ENCODE measurements at regions not wholly inside any gene's neighbourhood (a gene's known extent, or its start where the extent isn't known, plus 50 kb on each side); places are given as distances from the start of the nearest gene placed in this dataset.
A peak's percentile ranks its signal among the peaks of the same experiment; 100 is the strongest.
"Not testable (repeated sequence)": the region's sequence is repeated elsewhere in the genome, so short reads cannot be mapped to it uniquely, and the experiment has no call there.

- peak; percentile 44 for DNase-seq
Observed at GRCh38 chr6:15953152-15953880, 175.6 kb upstream of the MYLIP start.

- DNase-seq, result no peak
Observed at GRCh38 chr6:15952231-15953151, 176.4 kb upstream of the MYLIP start.

- DNase-seq, result no peak
Observed at GRCh38 chr6:15950962-15951569, 177.8 kb upstream of the MYLIP start.

- peak; percentile 73 for DNase-seq
Observed at GRCh38 chr6:15949982-15950381, 178.9 kb upstream of the MYLIP start.

- peak; percentile 99 for DNase-seq
Observed at GRCh38 chr6:15948930-15949900, 179.7 kb upstream of the MYLIP start.

GRCh38 chr6:15947923-15948322, 181.0 kb upstream of the MYLIP start:
- no peak for DNase-seq

- no peak for DNase-seq
Observed at GRCh38 chr6:15947436-15947835, 181.4 kb upstream of the MYLIP start.

GRCh38 chr6:15946701-15947385, 182.0 kb upstream of the MYLIP start:
- no peak for DNase-seq

- peak; percentile 68 for DNase-seq
Observed at GRCh38 chr6:15945593-15946159, 183.2 kb upstream of the MYLIP start.

- no peak for DNase-seq
Observed at GRCh38 chr6:15943423-15943822, 185.5 kb upstream of the MYLIP start.

- no peak for DNase-seq
Observed at GRCh38 chr6:15941168-15941567, 187.7 kb upstream of the MYLIP start.

GRCh38 chr6:15938107-15938506, 190.8 kb upstream of the MYLIP start:
- no peak for DNase-seq

- no peak for DNase-seq
Observed at GRCh38 chr6:15937602-15938001, 191.3 kb upstream of the MYLIP start.

- DNase-seq, result peak; percentile 12
Observed at GRCh38 chr6:15936503-15936902, 192.4 kb upstream of the MYLIP start.

GRCh38 chr6:15935661-15936060, 193.2 kb upstream of the MYLIP start:
- DNase-seq, result no peak

- DNase-seq, result not testable (repeated sequence)
Observed at GRCh38 chr6:15931697-15932096, 197.2 kb upstream of the MYLIP start.

- DNase-seq, result no peak
Observed at GRCh38 chr6:15930207-15930606, 198.7 kb upstream of the MYLIP start.

GRCh38 chr6:15929685-15930084, 199.2 kb upstream of the MYLIP start:
- no peak for DNase-seq

- no peak for DNase-seq
Observed at GRCh38 chr6:15927531-15928225, 201.2 kb upstream of the MYLIP start.

- no peak for DNase-seq
Observed at GRCh38 chr6:15926256-15926655, 202.6 kb upstream of the MYLIP start.

GRCh38 chr6:15924893-15925292, 204.0 kb upstream of the MYLIP start:
- no peak for DNase-seq

Data from DMS53 (cell line).